Coronary artery (tissue), 2 donors: ENCODE measurements at regions not wholly inside any gene's neighbourhood (a gene's known extent, or its start where the extent isn't known, plus 50 kb on each side); places are given as distances from the start of the nearest gene placed in this dataset.

Experiments used
- DNase-seq: peaks from one replicate; pipeline ENCODE4 v3.0.0-alpha.2; 2017; ENCODE audit warnings: low spot score
- H3K27ac ChIP-seq, 2 donors: fragments of 200-600 bp; sonication (generic); one replicate each; pipeline ENCODE4 v1.5.1; 2016 to 2019
- H3K4me3 ChIP-seq: fragments of 200-600 bp; sonication (generic); 2 replicates; pipeline ENCODE4 v1.5.1; 2016; ENCODE audit warnings: mild to moderate bottlenecking, moderate library complexity
- CTCF ChIP-seq: fragments of 200-600 bp; sonication (generic); IDR thresholded peaks from one replicate; pipeline ENCODE4 v1.5.1; 2019; ENCODE audit warnings: antibody characterized with exemption

- Histone ChIP-seq H3K27ac (no peak overlapping the region), H3K4me3 (no peak overlapping the region)
- no peak for DNase-seq
- no peak for TF ChIP-seq CTCF
These were observed 199.9 kb downstream of the TMEM200A start for GRCh38 chr6:130565696-130566095.

GRCh38 chr6:130574146-130574545, 208.3 kb downstream of the TMEM200A start:
- Histone ChIP-seq H3K4me3 (no peak overlapping the region), H3K27ac (no peak overlapping the region)
- no peak for TF ChIP-seq CTCF
- DNase-seq: no peak

GRCh38 chr6:130575557-130575956, 209.7 kb downstream of the TMEM200A start:
- DNase-seq: no peak
- Histone ChIP-seq H3K4me3 (no peak overlapping the region), H3K27ac (no peak overlapping the region)
- TF ChIP-seq CTCF: no peak

GRCh38 chr6:130575971-130576370, 210.2 kb downstream of the TMEM200A start:
- no peak overlapping the region for H3K4me3 ChIP-seq
- TF ChIP-seq CTCF: no peak
- H3K27ac ChIP-seq: no peak overlapping the region
- DNase-seq: no peak

- no peak overlapping the region for H3K27ac ChIP-seq
- H3K4me3 ChIP-seq: no peak overlapping the region
- no peak for TF ChIP-seq CTCF
- no peak for DNase-seq
These were observed 211.5 kb downstream of the TMEM200A start for GRCh38 chr6:130577178-130577919.

- no peak overlapping the region for H3K27ac ChIP-seq
- no peak overlapping the region for H3K4me3 ChIP-seq
- no peak for DNase-seq
- TF ChIP-seq CTCF: no peak
These were observed 212.9 kb downstream of the TMEM200A start for GRCh38 chr6:130578713-130579112.

- no peak for TF ChIP-seq CTCF
- Histone ChIP-seq H3K4me3 (no peak overlapping the region), H3K27ac (no peak overlapping the region)
- DNase-seq: no peak
These were observed 217.5 kb downstream of the TMEM200A start for GRCh38 chr6:130583268-130583667.
